ENCODE measurements at regions not wholly inside any gene's neighbourhood (a gene's known extent, or its start where the extent isn't known, plus 50 kb on each side); places are given as distances from the start of the nearest gene placed in this dataset.

GRCh38 chr5:117149312-117149711, 574.7 kb upstream of the SEMA6A start:
- Histone ChIP-seq H4K20me1 (ENCODE audit: insufficient read depth) (no peaks in the 10 kb centered on the region), H3K9ac (ENCODE audit: low read length) (no peak overlapping the region), H3K27me3 (ENCODE audit: insufficient read depth, low read depth, low read length) (no peaks in the 10 kb centered on the region), H3K4me2 (ENCODE audit: low read length) (no peak overlapping the region), H3K27ac (ENCODE audit: low read length) (no peak overlapping the region), H3K79me2 (replicated peaks; ENCODE audit: insufficient read depth, low read length) (no peaks in the 10 kb centered on the region), H3F3A (ENCODE audit: insufficient read depth, low read length, poor library complexity, severe bottlenecking) (no peaks in the 10 kb centered on the region), H3K36me3 (ENCODE audit: insufficient read depth, low read length) (no peaks in the 10 kb centered on the region), H3K9me3 (ENCODE audit: low read length) (no peaks in the 10 kb centered on the region), H3K4me3 (ENCODE audit: low read length) (no peak overlapping the region), H2AFZ (ENCODE audit: low read depth, low read length) (no peak overlapping the region), H3K9me2 (ENCODE audit: insufficient read depth, low read length) (no peaks in the 10 kb centered on the region)
- TF ChIP-seq EP300 (conservative IDR thresholded peaks at IDR 0.05; ENCODE audit: poor library complexity, severe bottlenecking) (no peak), TAF1 (IDR thresholded peaks at IDR 0.05; ENCODE audit: low read depth) (no peak), POLR2AphosphoS5 (IDR thresholded peaks at IDR 0.05) (no peak), REST (IDR thresholded peaks at IDR 0.05; ENCODE audit: borderline replicate concordance) (no peak), MXI1 (conservative IDR thresholded peaks at IDR 0.05; ENCODE audit: poor library complexity, severe bottlenecking) (no peak), EZH2 (IDR thresholded peaks at IDR 0.05; ENCODE audit: borderline replicate concordance, insufficient read depth, low read length, poor library complexity, severe bottlenecking) (no peak), CTCF (IDR thresholded peaks at IDR 0.05; ENCODE audit: poor library complexity, severe bottlenecking) (no peak), SMC3 (conservative IDR thresholded peaks at IDR 0.05; ENCODE audit: poor library complexity) (no peak), RAD21 (conservative IDR thresholded peaks at IDR 0.05) (no peak)

- no peaks in the 10 kb centered on the region for H3K9me3 ChIP-seq (ENCODE audit: low read length)
Observed at GRCh38 chr5:117144086-117144485, 569.5 kb upstream of the SEMA6A start.

More at GRCh38 chr5:117144086-117144485, 569.5 kb upstream of the SEMA6A start:
- H3K9ac ChIP-seq (ENCODE audit: low read length), result no peak overlapping the region
- H3K4me2 ChIP-seq (ENCODE audit: low read length), result no peak overlapping the region
- no peak overlapping the region for H3K4me3 ChIP-seq (ENCODE audit: low read length)
- H3K27ac ChIP-seq (ENCODE audit: low read length), result no peak overlapping the region
- H4K20me1 ChIP-seq (ENCODE audit: insufficient read depth), result no peaks in the 10 kb centered on the region
- no peak for TF ChIP-seq TAF1 (IDR thresholded peaks at IDR 0.05; ENCODE audit: low read depth)
- TF ChIP-seq SMC3 (conservative IDR thresholded peaks at IDR 0.05; ENCODE audit: poor library complexity), result no peak
- TF ChIP-seq POLR2AphosphoS5 (IDR thresholded peaks at IDR 0.05), result no peak
- no peak for TF ChIP-seq EZH2 (IDR thresholded peaks at IDR 0.05; ENCODE audit: borderline replicate concordance, insufficient read depth, low read length, poor library complexity, severe bottlenecking)
- TF ChIP-seq EP300 (conservative IDR thresholded peaks at IDR 0.05; ENCODE audit: poor library complexity, severe bottlenecking), result no peak
- no peak for TF ChIP-seq REST (IDR thresholded peaks at IDR 0.05; ENCODE audit: borderline replicate concordance)
- no peak for TF ChIP-seq RAD21 (conservative IDR thresholded peaks at IDR 0.05)
- TF ChIP-seq CTCF (IDR thresholded peaks at IDR 0.05; ENCODE audit: poor library complexity, severe bottlenecking), result no peak
- no peak for TF ChIP-seq MXI1 (conservative IDR thresholded peaks at IDR 0.05; ENCODE audit: poor library complexity, severe bottlenecking)
- no peaks in the 10 kb centered on the region for H3K36me3 ChIP-seq (ENCODE audit: insufficient read depth, low read length)
- H3F3A ChIP-seq (ENCODE audit: insufficient read depth, low read length, poor library complexity, severe bottlenecking), result no peaks in the 10 kb centered on the region
- no peaks in the 10 kb centered on the region for H3K9me2 ChIP-seq (ENCODE audit: insufficient read depth, low read length)
- no peak overlapping the region for H2AFZ ChIP-seq (ENCODE audit: low read depth, low read length)
- no peaks in the 10 kb centered on the region for H3K27me3 ChIP-seq (ENCODE audit: insufficient read depth, low read depth, low read length)
- H3K79me2 ChIP-seq (replicated peaks; ENCODE audit: insufficient read depth, low read length), result no peaks in the 10 kb centered on the region
